ENCODE measurements at regions not wholly inside any gene's neighbourhood (a gene's known extent, or its start where the extent isn't known, plus 50 kb on each side); places are given as distances from the start of the nearest gene placed in this dataset.

DNA sequence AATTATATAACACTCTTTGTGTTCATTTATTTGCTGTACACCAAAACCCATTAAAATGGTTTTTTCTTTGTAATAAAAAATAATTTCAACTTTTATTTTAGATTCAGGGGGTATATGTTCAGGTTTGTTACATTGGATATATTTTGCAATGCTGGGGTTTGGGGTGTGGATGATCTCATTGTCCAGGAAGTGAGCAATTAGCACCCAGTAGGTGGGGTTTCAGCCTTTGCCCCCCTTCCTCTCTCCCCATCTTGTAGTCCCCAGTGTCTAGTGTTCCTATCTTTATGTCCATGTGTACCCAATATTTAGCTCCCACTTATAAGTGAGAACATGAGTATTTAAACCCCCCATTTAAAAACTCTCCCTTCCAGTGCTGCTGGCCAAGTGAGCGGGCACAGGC lies 184.6 kb downstream of the RHOU start:
- TF ChIP-seq, protein P1, sequence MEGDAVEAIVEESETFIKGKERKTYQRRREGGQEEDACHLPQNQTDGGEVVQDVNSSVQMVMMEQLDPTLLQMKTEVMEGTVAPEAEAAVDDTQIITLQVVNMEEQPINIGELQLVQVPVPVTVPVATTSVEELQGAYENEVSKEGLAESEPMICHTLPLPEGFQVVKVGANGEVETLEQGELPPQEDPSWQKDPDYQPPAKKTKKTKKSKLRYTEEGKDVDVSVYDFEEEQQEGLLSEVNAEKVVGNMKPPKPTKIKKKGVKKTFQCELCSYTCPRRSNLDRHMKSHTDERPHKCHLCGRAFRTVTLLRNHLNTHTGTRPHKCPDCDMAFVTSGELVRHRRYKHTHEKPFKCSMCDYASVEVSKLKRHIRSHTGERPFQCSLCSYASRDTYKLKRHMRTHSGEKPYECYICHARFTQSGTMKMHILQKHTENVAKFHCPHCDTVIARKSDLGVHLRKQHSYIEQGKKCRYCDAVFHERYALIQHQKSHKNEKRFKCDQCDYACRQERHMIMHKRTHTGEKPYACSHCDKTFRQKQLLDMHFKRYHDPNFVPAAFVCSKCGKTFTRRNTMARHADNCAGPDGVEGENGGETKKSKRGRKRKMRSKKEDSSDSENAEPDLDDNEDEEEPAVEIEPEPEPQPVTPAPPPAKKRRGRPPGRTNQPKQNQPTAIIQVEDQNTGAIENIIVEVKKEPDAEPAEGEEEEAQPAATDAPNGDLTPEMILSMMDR (IDR thresholded peaks at IDR 0.05; ENCODE audit: control extremely low read depth, extremely low read depth, low read depth, missing control alignments): no peak
- DNase-seq (ENCODE audit: extremely low spot score): no peak
- POLR2A ChIA-PET: no interaction called here
- CTCF ChIA-PET: interaction anchor here (1.2 kb wide), 1 partner anchor 25 kb away, joined by 3 read pairs; no protein-coding TSS in a partner anchor

GRCh38 chr1:228920831-228921230 lies 185.6 kb downstream of the RHOU start:
- no peak for DNase-seq (ENCODE audit: extremely low spot score)
- TF ChIP-seq, protein P1 (IDR thresholded peaks at IDR 0.05; ENCODE audit: control extremely low read depth, extremely low read depth, low read depth, missing control alignments): no peak
- ChIA-PET CTCF (no interaction called here), POLR2A (no interaction called here)

GRCh38 chr1:228921481-228921880 lies 186.2 kb downstream of the RHOU start:
- TF ChIP-seq, protein P1 (IDR thresholded peaks at IDR 0.05; ENCODE audit: control extremely low read depth, extremely low read depth, low read depth, missing control alignments): no peak
- CTCF ChIA-PET: interaction anchor here (1.0 kb wide), 1 partner anchor 9 kb away, joined by 4 read pairs; no protein-coding TSS in a partner anchor
- DNase-seq (ENCODE audit: extremely low spot score): no peak
- POLR2A ChIA-PET: no interaction called here

- ChIA-PET POLR2A (no interaction called here), CTCF (interaction anchor here (1.5 kb wide), 1 partner anchor 9 kb away, joined by 3 read pairs; no protein-coding TSS in a partner anchor)
- TF ChIP-seq, protein P1 (IDR thresholded peaks at IDR 0.05; ENCODE audit: control extremely low read depth, extremely low read depth, low read depth, missing control alignments): no peak
- no peak for DNase-seq (ENCODE audit: extremely low spot score)
Measured at GRCh38 chr1:228922722-228923376, 187.6 kb downstream of the RHOU start.

- CTCF ChIA-PET: no interaction called here
- POLR2A ChIA-PET: no interaction called here
- DNase-seq (ENCODE audit: extremely low spot score): no peak
- TF ChIP-seq, protein P1 (IDR thresholded peaks at IDR 0.05; ENCODE audit: control extremely low read depth, extremely low read depth, low read depth, missing control alignments): no peak
Measured at GRCh38 chr1:228923973-228924686, 188.9 kb downstream of the RHOU start.

DNA sequence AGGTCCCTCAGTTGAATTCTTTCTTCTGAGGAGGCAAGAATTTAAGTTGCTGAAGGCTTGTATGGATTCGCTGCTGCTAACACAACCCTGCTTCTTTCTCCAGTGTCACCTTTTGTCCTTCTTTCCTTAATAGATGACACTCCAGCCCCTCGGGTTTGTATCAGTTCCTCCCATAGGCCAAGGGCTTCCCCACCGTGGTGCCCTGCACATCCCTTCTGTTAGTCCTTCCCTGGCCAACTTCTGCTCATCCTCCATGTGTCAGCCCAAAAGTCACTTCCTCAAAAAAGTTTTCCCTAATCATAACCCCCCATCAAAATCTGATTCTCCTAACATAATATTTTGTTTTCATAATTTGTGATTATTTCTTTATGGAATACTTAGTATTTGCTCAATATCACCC lies 190.4 kb downstream of the RHOU start:
- TF ChIP-seq, protein P1 (IDR thresholded peaks at IDR 0.05; ENCODE audit: control extremely low read depth, extremely low read depth, low read depth, missing control alignments): no peak
- no peak for DNase-seq (ENCODE audit: extremely low spot score)
- ChIA-PET POLR2A (no interaction called here), CTCF (no interaction called here)
